GM12878 (cell line): ENCODE measurements at regions not wholly inside any gene's neighbourhood (a gene's known extent, or its start where the extent isn't known, plus 50 kb on each side); places are given as distances from the start of the nearest gene placed in this dataset.

Experiments used
- ATAC-seq: fragments of 200-7000 bp; cut with Tn5 transposase; 3 replicates; pipeline ENCODE4 v1.9.1; 2020; ENCODE audit warnings: mild to moderate bottlenecking, moderate library complexity
- BruUV-seq: library from RNA; stranded (reverse); fragments of 400-500 nt; replicated peaks from 2 replicates; lab custom pipeline; 2021; lab: Mats Ljungman, UMichigan
- CTCF ChIA-PET: fragments of 300-600 bp; sonication (Branson Sonifier 250); formaldehyde crosslinking; extraction: SDS; loops from one replicate; lab custom pipeline; 2021; ENCODE audit warnings: inconsistent platforms; lab: Yijun Ruan, JAX
- POLR2A ChIA-PET: fragments of 350-600 bp; formaldehyde crosslinking; extraction: SDS; loops from one replicate; lab custom pipeline; 2021; ENCODE audit warnings: inconsistent platforms; lab: Charles Lee
- RAD21 ChIA-PET: fragments of 300-600 bp; sonication (Branson Sonifier 250); formaldehyde crosslinking; loops from one replicate; lab custom pipeline; 2023; ENCODE audit warnings: antibody characterized with exemption; ENCODE audit not compliant: unreplicated experiment; lab: Charles Lee
- SMC1A ChIA-PET: fragments of 300-600 bp; sonication (Branson Sonifier 250); formaldehyde crosslinking; loops from one replicate; lab custom pipeline; 2023; ENCODE audit not compliant: unreplicated experiment, uncharacterized antibody; lab: Charles Lee
- DNase-seq: peaks from one replicate; pipeline ENCODE4 v3.0.0-alpha.2; 2011; ENCODE audit warnings: low read depth, low spot score
- FAIRE-seq: peaks from 3 replicates; lab custom pipeline; 2011; peaks lifted over from hg19 to GRCh38; lab: Jason Lieb, UNC
- H2AFZ ChIP-seq: 2 replicates; pipeline ENCODE4 v1.6.0; 2011; ENCODE audit warnings: low read depth, low read length, control low read depth; ENCODE audit not compliant: control insufficient read depth
- H3K27ac ChIP-seq: 2 replicates; pipeline ENCODE4 v1.5.1; 2011; ENCODE audit warnings: control low read depth; ENCODE audit not compliant: control insufficient read depth, insufficient read depth
- H3K27me3 ChIP-seq, 2 experiments: replicated peaks in 1 of 2; 2 replicates each; pipeline versions ENCODE4 v1.6.0 to v1.6.1; 2011; ENCODE audit warnings: low read length in 1 of 2; ENCODE audit not compliant: control insufficient read depth in 2 of 2, insufficient read depth in 2 of 2
- H3K36me3 ChIP-seq, 2 experiments: 2 replicates each; pipeline ENCODE4 v1.5.1; 2011; ENCODE audit warnings: low read length in 1 of 2; ENCODE audit not compliant: control insufficient read depth in 2 of 2, insufficient read depth in 2 of 2
- H3K4me1 ChIP-seq: 2 replicates; pipeline ENCODE4 v1.6.1; 2011; ENCODE audit warnings: mild to moderate bottlenecking, low read length, moderate library complexity, mixed read lengths; ENCODE audit not compliant: control insufficient read depth, insufficient read depth
- H3K4me2 ChIP-seq: 2 replicates; pipeline ENCODE4 v1.6.0; 2011; ENCODE audit warnings: control low read depth; ENCODE audit not compliant: control insufficient read depth, insufficient read depth
- H3K4me3 ChIP-seq: fragments of 200-600 bp; sonication (generic); 2 replicates; pipeline ENCODE4 v1.5.1; 2016
- H3K79me2 ChIP-seq: 2 replicates; pipeline ENCODE4 v1.6.0; 2011; ENCODE audit warnings: low read length; ENCODE audit not compliant: control insufficient read depth, insufficient read depth
- H3K9ac ChIP-seq: 2 replicates; pipeline ENCODE4 v1.8.0; 2011; ENCODE audit warnings: low read length, control low read depth, mixed read lengths; ENCODE audit not compliant: control insufficient read depth, insufficient read depth
- H3K9me3 ChIP-seq: replicated peaks from 3 replicates; pipeline ENCODE4 v1.5.1; 2011; ENCODE audit warnings: mild to moderate bottlenecking, low read length; ENCODE audit not compliant: control insufficient read depth, insufficient read depth
- H4K20me1 ChIP-seq: 2 replicates; pipeline ENCODE4 v1.6.0; 2011; ENCODE audit not compliant: control insufficient read depth, insufficient read depth
- CHD2 ChIP-seq: IDR thresholded peaks from 2 replicates; pipeline ENCODE4 v1.6.1; 2011; ENCODE audit warnings: low read depth, low read length, improper control_type of control experiment, borderline replicate concordance
- EED ChIP-seq: sonication (generic); IDR thresholded peaks from 2 replicates; pipeline ENCODE4 v1.6.1; 2016; ENCODE audit warnings: antibody characterized with exemption, low read depth
- IRF4 ChIP-seq: IDR thresholded peaks from 2 replicates; pipeline ENCODE4 v1.6.1; 2011; ENCODE audit warnings: low read depth, low read length
- MLLT1 ChIP-seq: fragments of 450-650 bp; IDR thresholded peaks from 2 replicates; pipeline ENCODE4 v1.6.1; 2016; ENCODE audit warnings: mild to moderate bottlenecking
- MTA2 ChIP-seq: fragments of 450-650 bp; IDR thresholded peaks from 2 replicates; pipeline ENCODE4 v1.6.1; 2016; ENCODE audit warnings: low read depth, mild to moderate bottlenecking, moderate library complexity
- MXI1 ChIP-seq: fragments of 150-350 bp; IDR thresholded peaks from 2 replicates; pipeline ENCODE4 v1.6.1; 2011; ENCODE audit warnings: low read depth, mild to moderate bottlenecking, inconsistent platforms, low read length, improper control_type of control experiment
- NFYA ChIP-seq: IDR thresholded peaks from 2 replicates; pipeline ENCODE4 v1.6.1; 2011; ENCODE audit warnings: low read depth, mild to moderate bottlenecking, low read length, improper control_type of control experiment, borderline replicate concordance
- NR2F1 ChIP-seq: fragments of 450-650 bp; conservative IDR thresholded peaks from 2 replicates; pipeline ENCODE4 v1.6.1; 2017; ENCODE audit warnings: mild to moderate bottlenecking
- PKNOX1 ChIP-seq: fragments of 450-650 bp; IDR thresholded peaks from 2 replicates; pipeline ENCODE4 v1.6.1; 2016; ENCODE audit warnings: mild to moderate bottlenecking
- ZBTB40 ChIP-seq: fragments of 450-650 bp; IDR thresholded peaks from 2 replicates; pipeline ENCODE4 v1.6.1; 2016; ENCODE audit warnings: mild to moderate bottlenecking, moderate library complexity, borderline replicate concordance
- WGBS: methylation state at CpG from one replicate; pipeline ENCODE4 v1.1.6; 2016; ENCODE audit warnings: low lambda C conversion rate; ENCODE audit not compliant: insufficient replicate concordance, insufficient coverage; ENCODE audit errors: missing lambda C conversion rate; 5-methylcytosine and 5-hydroxymethylcytosine counted together
- in situ Hi-C: fragments of 300-500 bp; cut with MboI; formaldehyde crosslinking; loops from 9 replicates; pipeline ENCODE4 v1.14.3; 2018; ENCODE audit warnings: mixed read lengths
- intact Hi-C: fragments of 100-400 bp; cut with micrococcal nuclease; formaldehyde crosslinking; loops from one replicate; pipeline ENCODE4 v1.14.2; 2022; ENCODE audit not compliant: unreplicated experiment

- H3K4me1 ChIP-seq, result peaks cover 1% of the 10 kb centered on the region; the same call in 1 of the 2 replicates
- H3K27me3 ChIP-seq, result no peaks in the 10 kb centered on the region
- H3K9ac ChIP-seq, result no peak overlapping the region
- ChIA-PET RAD21 (no interaction called here), CTCF (no interaction called here), SMC1A (interaction anchor here (1.1 kb wide), 1 partner anchor 12 kb away, joined by 4 read pairs; no protein-coding TSS in a partner anchor), POLR2A (no interaction called here)
- H3K27ac ChIP-seq, result no peak overlapping the region
- in situ Hi-C loops (no loop called here), intact Hi-C loops (no loop called here)
- FAIRE-seq (no peak), DNase-seq (no peak), ATAC-seq (no peak)
- H3K79me2 ChIP-seq, result no peaks in the 10 kb centered on the region
- no peak overlapping the region for H2AFZ ChIP-seq
- 50% methylated on average over 2 of the region's 2 CpGs for WGBS
- no peak overlapping the region for H3K4me2 ChIP-seq
- no peak overlapping the region for H3K4me3 ChIP-seq
- no peaks in the 10 kb centered on the region for H4K20me1 ChIP-seq
- H3K9me3 ChIP-seq, result no peaks in the 10 kb centered on the region; the same call in 2 of the 3 replicates
- no peaks in the 10 kb centered on the region for H3K36me3 ChIP-seq
- BruUV-seq, result no TSS peak
- TF ChIP-seq ZBTB40 (no peak), NFYA (no peak), MTA2 (no peak), NR2F1 (no peak), EED (no peak), PKNOX1 (no peak), MXI1 (no peak), MLLT1 (no peak), CHD2 (no peak), IRF4 (no peak)
These were observed 540.5 kb upstream of the CITED2 start for GRCh38 chr6:139914910-139915309.
